HG03108 (cell line): ENCODE measurements at regions not wholly inside any gene's neighbourhood (a gene's known extent, or its start where the extent isn't known, plus 50 kb on each side); places are given as distances from the start of the nearest gene placed in this dataset.
"Not testable (repeated sequence)": the region's sequence is repeated elsewhere in the genome, so short reads cannot be mapped to it uniquely, and the experiment has no call there.

ENCODE experiments used
- ATAC-seq: cut with Tn5 transposase; IDR thresholded peaks from one replicate; pipeline ENCODE4 v1.9.1; 2021; ENCODE audit warnings: moderate library complexity; ENCODE audit not compliant: unreplicated experiment

GRCh38 chr17:31686495-31686894 is 172.5 kb downstream of the COPRS start:
- ATAC-seq = no peak

GRCh38 chr17:31684901-31685300 is 174.1 kb downstream of the COPRS start:
- ATAC-seq = no peak

- no peak for ATAC-seq
Measured at GRCh38 chr17:31680126-31680525, 178.9 kb downstream of the COPRS start.

- ATAC-seq = no peak
Measured at GRCh38 chr17:31679667-31680066, 179.4 kb downstream of the COPRS start.

- ATAC-seq = no peak
Measured at GRCh38 chr17:31678431-31678830, 180.6 kb downstream of the COPRS start.

- no peak for ATAC-seq
Measured at GRCh38 chr17:31677681-31678080, 181.4 kb downstream of the COPRS start.

- no peak for ATAC-seq
Measured at GRCh38 chr17:31677036-31677435, 182.0 kb downstream of the COPRS start.

- ATAC-seq = not testable (repeated sequence)
Measured at GRCh38 chr17:31675392-31675791, 183.7 kb downstream of the COPRS start.

- ATAC-seq = no peak
Measured at GRCh38 chr17:31674717-31675349, 184.2 kb downstream of the COPRS start.

GRCh38 chr17:31674305-31674704 is 184.7 kb downstream of the COPRS start:
- no peak for ATAC-seq

GRCh38 chr17:31673076-31673475 is 186.0 kb downstream of the COPRS start:
- no peak for ATAC-seq

- ATAC-seq = no peak
Measured at GRCh38 chr17:31672161-31672819, 186.8 kb downstream of the COPRS start.

GRCh38 chr17:31663576-31663975 is 195.5 kb downstream of the COPRS start:
- ATAC-seq = no peak

- no peak for ATAC-seq
Measured at GRCh38 chr17:31660684-31661083, 198.4 kb downstream of the COPRS start.

GRCh38 chr17:31657876-31658275 is 201.2 kb downstream of the COPRS start:
- ATAC-seq = no peak

- ATAC-seq = no peak
Measured at GRCh38 chr17:31654936-31655335, 204.1 kb downstream of the COPRS start.

GRCh38 chr17:31653691-31654090 is 205.4 kb downstream of the COPRS start:
- no peak for ATAC-seq

GRCh38 chr17:31650756-31651520 is 208.1 kb downstream of the COPRS start:
- no peak for ATAC-seq

- ATAC-seq = no peak
Measured at GRCh38 chr17:31649302-31649701, 209.7 kb downstream of the COPRS start.

- ATAC-seq = no peak
Measured at GRCh38 chr17:31647661-31648060, 211.4 kb downstream of the COPRS start.

GRCh38 chr17:31646642-31647041 is 212.4 kb downstream of the COPRS start:
- no peak for ATAC-seq

GRCh38 chr17:31645351-31645750 is 213.7 kb downstream of the COPRS start:
- no peak for ATAC-seq
